Endodermal cell (in vitro differentiated cells): ENCODE measurements at regions not wholly inside any gene's neighbourhood (a gene's known extent, or its start where the extent isn't known, plus 50 kb on each side); places are given as distances from the start of the nearest gene placed in this dataset.

ENCODE experiments used
- DNase-seq: peaks from one replicate; pipeline ENCODE4 v3.0.0-alpha.2; 2017
- H3K27ac ChIP-seq: 2 replicates; pipeline ENCODE4 v1.5.1; 2013; ENCODE audit warnings: mild to moderate bottlenecking, low read depth, low read length, moderate library complexity
- H3K27me3 ChIP-seq: 2 replicates; pipeline ENCODE4 v1.6.1; 2013; ENCODE audit warnings: mild to moderate bottlenecking, low read length, moderate library complexity; ENCODE audit not compliant: insufficient read depth, control insufficient read depth, poor library complexity, severe bottlenecking
- H3K36me3 ChIP-seq: 2 replicates; pipeline ENCODE4 v1.7.0; 2013; ENCODE audit warnings: mild to moderate bottlenecking, low read length, moderate library complexity; ENCODE audit not compliant: control insufficient read depth, insufficient read depth
- H3K4me1 ChIP-seq: one replicate; pipeline ENCODE4 v1.7.0; 2013; ENCODE audit warnings: low read length; ENCODE audit not compliant: control insufficient read depth, insufficient read depth
- H3K4me3 ChIP-seq: 2 replicates; pipeline ENCODE4 v1.5.1; 2013; ENCODE audit warnings: mild to moderate bottlenecking, low read length, moderate library complexity
- H3K9ac ChIP-seq: 2 replicates; pipeline ENCODE4 v1.6.1; 2013; ENCODE audit warnings: mild to moderate bottlenecking, low read length, moderate library complexity; ENCODE audit not compliant: poor library complexity, severe bottlenecking; ENCODE audit errors: extremely low read depth
- H3K9me3 ChIP-seq: 2 replicates; pipeline ENCODE4 v1.6.1; 2013; ENCODE audit warnings: mild to moderate bottlenecking, low read length, moderate library complexity; ENCODE audit not compliant: control insufficient read depth
- H3K27ac Mint-ChIP-seq: 2 replicates; pipeline ENCODE4 v1.8.0; 2020; ENCODE audit warnings: mixed read lengths
- H3K27me3 Mint-ChIP-seq: 2 replicates; pipeline ENCODE4 v1.8.0; 2021; ENCODE audit warnings: mild to moderate bottlenecking, mixed read lengths; ENCODE audit not compliant: insufficient read depth
- H3K36me3 Mint-ChIP-seq: 2 replicates; pipeline ENCODE4 v1.8.0; 2020; ENCODE audit warnings: low read depth, mixed read lengths
- H3K4me1 Mint-ChIP-seq: 2 replicates; pipeline ENCODE4 v1.8.0; 2020; ENCODE audit warnings: mixed read lengths
- H3K4me3 Mint-ChIP-seq: 2 replicates; pipeline ENCODE4 v1.8.0; 2020; ENCODE audit warnings: mild to moderate bottlenecking, moderate library complexity, mixed read lengths
- H3K9me3 Mint-ChIP-seq: 2 replicates; pipeline ENCODE4 v1.8.0; 2020; ENCODE audit warnings: mild to moderate bottlenecking, mixed read lengths
- WGBS, 2 experiments: methylation state at CpG; one replicate each; pipeline versions ENCODE4 v1.1.5 to v1.1.7; 2013; ENCODE audit warnings: missing lambda C conversion rate in 2 of 2, mixed read lengths in 1 of 2; ENCODE audit not compliant: insufficient coverage in 1 of 2, insufficient read length in 1 of 2; 5-methylcytosine and 5-hydroxymethylcytosine counted together
- TF ChIP-seq, protein P1 (sequence below): fragments of 200-600 bp; sonication (generic); conservative IDR thresholded peaks from 2 replicates; pipeline ENCODE4 v1.5.0; 2021; ENCODE audit warnings: antibody characterized with exemption, mild to moderate bottlenecking

DNA sequence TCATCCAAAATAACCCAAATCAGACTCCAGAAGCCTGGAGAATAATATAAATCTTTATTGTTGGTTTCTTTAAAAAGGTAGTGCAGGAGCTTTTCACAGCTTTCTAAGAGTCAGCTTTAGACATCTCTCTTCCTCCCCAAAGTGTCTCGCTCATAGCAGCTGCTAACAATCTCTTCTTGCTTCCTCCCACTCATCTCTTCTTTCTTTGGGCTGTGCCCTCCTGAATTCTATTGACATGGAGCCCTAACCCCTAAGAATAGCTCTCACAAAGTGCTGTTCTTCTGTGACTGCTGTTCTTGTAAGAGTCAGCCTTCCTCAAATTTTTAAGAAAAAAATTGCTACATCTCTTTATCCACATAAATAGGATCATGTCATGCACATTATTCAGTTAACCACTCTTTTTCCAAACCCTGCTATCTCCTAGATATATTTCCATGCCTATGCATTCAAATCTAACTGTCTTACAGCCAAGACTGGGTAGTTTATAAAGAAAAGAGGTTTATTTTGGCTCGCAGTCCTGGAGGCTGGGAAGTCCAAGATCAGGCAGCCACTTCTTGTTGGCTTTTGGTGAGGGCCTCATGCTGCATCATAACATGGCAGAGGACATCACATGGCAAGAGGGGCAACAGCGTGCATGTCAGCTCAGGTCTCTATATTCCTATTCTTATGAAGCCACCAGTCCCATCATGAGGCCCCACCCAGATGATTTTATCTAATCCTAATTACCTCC lies 301.0 kb upstream of the POU3F1 start:
- no peaks in the 10 kb centered on the region for H3K27me3 ChIP-seq
- Mint-ChIP-seq H3K9me3 (peaks cover 26% of the 10 kb centered on the region), H3K36me3 (peaks cover 24% of the 10 kb centered on the region), H3K27me3 (peaks cover 3% of the 10 kb centered on the region), H3K4me1 (peaks cover 2% of the 10 kb centered on the region), H3K27ac (no peak overlapping the region), H3K4me3 (no peak overlapping the region)
- H3K4me3 ChIP-seq = no peak overlapping the region
- 92 to 97% methylated on average over 2 to 3 of the region's 3 CpGs for WGBS, 2 experiments
- no peak overlapping the region for H3K27ac ChIP-seq
- TF ChIP-seq, protein P1, sequence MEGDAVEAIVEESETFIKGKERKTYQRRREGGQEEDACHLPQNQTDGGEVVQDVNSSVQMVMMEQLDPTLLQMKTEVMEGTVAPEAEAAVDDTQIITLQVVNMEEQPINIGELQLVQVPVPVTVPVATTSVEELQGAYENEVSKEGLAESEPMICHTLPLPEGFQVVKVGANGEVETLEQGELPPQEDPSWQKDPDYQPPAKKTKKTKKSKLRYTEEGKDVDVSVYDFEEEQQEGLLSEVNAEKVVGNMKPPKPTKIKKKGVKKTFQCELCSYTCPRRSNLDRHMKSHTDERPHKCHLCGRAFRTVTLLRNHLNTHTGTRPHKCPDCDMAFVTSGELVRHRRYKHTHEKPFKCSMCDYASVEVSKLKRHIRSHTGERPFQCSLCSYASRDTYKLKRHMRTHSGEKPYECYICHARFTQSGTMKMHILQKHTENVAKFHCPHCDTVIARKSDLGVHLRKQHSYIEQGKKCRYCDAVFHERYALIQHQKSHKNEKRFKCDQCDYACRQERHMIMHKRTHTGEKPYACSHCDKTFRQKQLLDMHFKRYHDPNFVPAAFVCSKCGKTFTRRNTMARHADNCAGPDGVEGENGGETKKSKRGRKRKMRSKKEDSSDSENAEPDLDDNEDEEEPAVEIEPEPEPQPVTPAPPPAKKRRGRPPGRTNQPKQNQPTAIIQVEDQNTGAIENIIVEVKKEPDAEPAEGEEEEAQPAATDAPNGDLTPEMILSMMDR = no peak
- DNase-seq = no peak
- H3K9ac ChIP-seq = no peak overlapping the region
- no peaks in the 10 kb centered on the region for H3K4me1 ChIP-seq
- H3K36me3 ChIP-seq = no peaks in the 10 kb centered on the region
- H3K9me3 ChIP-seq = peaks cover 12% of the 10 kb centered on the region

GRCh38 chr1:38344716-38345115 lies 298.1 kb upstream of the POU3F1 start:
- TF ChIP-seq, protein P1 = no peak
- DNase-seq = peak; percentile 55
- Histone ChIP-seq H3K27me3 (no peaks in the 10 kb centered on the region), H3K4me1 (no peaks in the 10 kb centered on the region), H3K9me3 (peaks cover 12% of the 10 kb centered on the region), H3K27ac (no peak overlapping the region), H3K4me3 (no peak overlapping the region), H3K36me3 (no peaks in the 10 kb centered on the region), H3K9ac (no peak overlapping the region)
- Mint-ChIP-seq H3K27ac (no peak overlapping the region), H3K9me3 (peaks cover 26% of the 10 kb centered on the region), H3K4me3 (no peak overlapping the region), H3K4me1 (no peaks in the 10 kb centered on the region), H3K36me3 (peaks cover 24% of the 10 kb centered on the region), H3K27me3 (peaks cover 3% of the 10 kb centered on the region)
- 89 to 90% methylated on average over 3 to 4 of the region's 4 CpGs for WGBS, 2 experiments

- Histone ChIP-seq H3K4me3 (no peak overlapping the region), H3K9me3 (no peaks in the 10 kb centered on the region), H3K27me3 (no peaks in the 10 kb centered on the region), H3K4me1 (no peaks in the 10 kb centered on the region), H3K36me3 (no peaks in the 10 kb centered on the region), H3K9ac (no peak overlapping the region), H3K27ac (no peak overlapping the region)
- Mint-ChIP-seq H3K27ac (no peak overlapping the region), H3K9me3 (peaks cover 8% of the 10 kb centered on the region), H3K36me3 (peaks cover 9% of the 10 kb centered on the region), H3K4me3 (no peak overlapping the region), H3K27me3 (no peaks in the 10 kb centered on the region), H3K4me1 (peaks cover 2% of the 10 kb centered on the region)
- no peak for DNase-seq
- WGBS, 2 experiments = 89 to 100% methylated on average over 1 to 4 of the region's 4 CpGs
- TF ChIP-seq, protein P1 = no peak
These were observed 295.1 kb upstream of the POU3F1 start for GRCh38 chr1:38341694-38342093.
